ENCODE measurements at regions not wholly inside any gene's neighbourhood (a gene's known extent, or its start where the extent isn't known, plus 50 kb on each side); places are given as distances from the start of the nearest gene placed in this dataset.
A peak's percentile ranks its signal among the peaks of the same experiment; 100 is the strongest.

DNA sequence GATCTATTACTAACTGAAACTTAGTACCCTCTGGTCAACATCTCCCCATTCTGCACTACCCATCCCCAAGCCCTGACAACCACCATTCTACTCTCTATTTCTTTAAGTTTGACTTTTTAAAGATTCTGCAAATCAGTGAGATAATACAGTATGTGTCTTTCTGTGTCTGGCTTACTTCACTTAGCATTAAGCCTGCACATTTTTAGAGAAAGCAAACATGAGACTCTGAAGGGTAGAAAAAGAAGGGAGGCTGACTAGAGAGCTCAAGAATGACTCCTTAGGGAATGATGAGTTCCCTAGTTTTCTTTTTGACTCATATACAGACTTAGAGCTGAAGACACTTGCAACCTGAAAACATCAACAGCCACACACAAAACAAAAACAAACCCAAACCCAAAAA lies 311.3 kb downstream of the SQOR start:
- DNase-seq (ENCODE audit: low spot score), result no peak

DNA sequence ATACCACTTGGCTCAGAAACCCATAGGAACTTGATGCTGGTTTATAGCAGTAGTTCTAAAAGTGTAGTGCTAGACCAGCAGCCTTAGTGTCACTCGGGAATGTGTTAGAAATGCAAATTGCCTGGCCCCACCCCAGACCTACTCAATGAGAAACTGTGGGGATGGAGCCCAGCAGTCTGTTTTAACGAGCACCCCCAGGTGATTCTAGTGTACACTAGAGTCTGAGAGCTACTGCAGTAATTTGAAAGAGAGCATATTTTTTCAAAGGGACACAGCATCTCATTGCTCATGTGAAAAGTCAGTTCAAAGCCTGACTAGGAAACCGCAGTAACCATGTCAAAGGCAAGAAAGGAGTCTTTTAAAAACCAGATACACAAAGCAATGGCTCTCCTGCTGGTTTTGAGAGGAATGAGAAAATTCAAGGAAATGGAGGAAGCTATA lies 313.4 kb downstream of the SQOR start:
- DNase-seq (ENCODE audit: low spot score), result no peak

DNA sequence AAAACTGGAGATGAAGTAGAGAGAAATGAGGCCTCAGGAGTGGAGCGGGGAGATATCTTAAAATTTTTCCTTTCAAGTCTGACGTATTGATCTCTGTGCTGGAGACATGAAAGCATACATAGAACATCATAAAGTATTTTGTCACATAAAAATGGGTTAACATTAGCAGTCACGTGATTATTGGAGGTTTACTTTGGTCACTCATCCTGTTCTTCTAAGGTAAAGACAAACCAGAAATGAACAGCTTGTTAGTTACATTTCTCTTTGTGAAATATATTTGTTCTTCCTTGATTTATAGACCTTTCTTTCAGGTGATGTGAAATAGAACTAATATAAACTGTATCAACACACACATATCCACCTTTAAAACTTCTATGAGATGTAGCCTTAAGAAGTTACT lies 324.1 kb downstream of the SQOR start:
- no peak for DNase-seq (ENCODE audit: low spot score)

DNA sequence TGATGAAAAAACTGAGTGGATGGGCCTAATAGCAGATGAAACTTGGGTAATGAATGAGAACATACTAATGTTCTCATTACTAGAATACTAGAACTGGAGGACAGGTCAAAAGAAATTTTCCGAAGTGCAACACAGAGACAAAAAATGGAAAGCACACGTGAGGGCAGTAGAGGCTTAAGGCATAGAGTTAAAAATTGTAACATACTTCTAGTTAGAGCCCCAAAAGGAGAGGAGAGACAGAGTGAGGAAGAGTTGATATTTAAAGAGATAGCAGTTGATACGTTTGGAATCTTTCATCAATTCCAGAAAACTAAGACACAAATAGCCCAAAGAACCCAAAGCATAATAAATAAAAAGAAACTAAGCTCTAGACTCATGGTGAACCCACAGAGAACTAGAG lies 327.9 kb downstream of the SQOR start:
- no peak for DNase-seq (ENCODE audit: low spot score)

DNA sequence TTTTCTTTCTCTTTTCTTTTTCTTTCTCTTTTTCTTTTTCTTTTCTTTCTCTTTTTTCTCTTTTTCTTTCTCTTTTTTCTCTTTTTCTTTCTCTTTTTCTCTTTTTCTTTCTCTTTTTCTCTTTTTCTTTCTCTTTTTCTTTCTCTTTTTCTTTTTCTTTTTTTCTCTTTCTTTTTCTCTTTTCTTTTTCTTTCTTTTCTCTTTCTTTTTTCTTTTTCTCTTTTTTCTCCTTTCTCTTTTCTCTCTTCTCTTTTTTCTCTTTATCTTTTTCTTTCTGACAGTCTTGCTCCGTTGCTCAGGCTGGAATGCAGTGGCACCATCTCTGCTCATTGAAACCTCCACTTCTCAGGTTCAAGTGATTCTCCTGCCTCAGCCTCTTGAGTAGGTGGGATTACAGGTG lies 335.7 kb downstream of the SQOR start:
- DNase-seq (ENCODE audit: low spot score), result no peak

DNA sequence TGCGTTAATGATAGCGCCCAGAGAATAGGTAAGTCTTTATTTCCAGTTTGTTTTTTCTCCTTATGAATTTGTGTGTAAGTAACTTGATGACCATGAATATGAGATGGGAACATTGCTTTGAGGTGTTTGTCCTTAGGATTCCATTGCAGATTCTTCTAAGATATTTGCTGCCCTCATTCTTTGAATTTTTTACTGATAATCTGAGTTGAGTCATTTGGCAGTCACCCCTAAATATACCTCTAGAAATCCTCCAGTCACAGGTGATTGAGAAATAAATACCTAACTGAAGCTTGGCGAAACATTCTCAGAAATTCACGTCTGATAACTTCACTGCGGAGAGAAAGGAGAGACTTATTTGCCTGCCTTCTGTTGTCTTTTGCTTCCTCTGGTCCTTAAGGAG lies 345.5 kb downstream of the SQOR start:
- DNase-seq (ENCODE audit: low spot score), result no peak

DNA sequence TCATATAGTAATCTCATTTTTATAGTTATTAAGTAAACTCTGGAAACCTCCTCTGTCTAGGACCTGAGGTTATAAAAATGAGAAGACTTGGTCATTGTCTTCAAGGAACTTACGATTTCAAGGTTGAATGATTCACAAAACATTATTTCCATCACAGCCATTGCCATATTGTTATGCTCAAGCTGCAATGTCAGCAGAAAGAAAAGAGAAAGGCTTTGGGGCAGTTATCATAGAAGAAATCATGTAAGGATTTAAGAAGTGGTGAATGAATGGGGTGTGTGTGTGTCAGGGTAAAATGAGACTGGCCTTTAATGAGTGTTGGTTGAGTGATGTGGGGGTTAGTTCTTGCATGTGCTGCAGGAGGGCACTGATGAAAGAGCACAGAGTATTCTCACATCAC lies 346.8 kb downstream of the SQOR start:
- DNase-seq (ENCODE audit: low spot score), result no peak

DNA sequence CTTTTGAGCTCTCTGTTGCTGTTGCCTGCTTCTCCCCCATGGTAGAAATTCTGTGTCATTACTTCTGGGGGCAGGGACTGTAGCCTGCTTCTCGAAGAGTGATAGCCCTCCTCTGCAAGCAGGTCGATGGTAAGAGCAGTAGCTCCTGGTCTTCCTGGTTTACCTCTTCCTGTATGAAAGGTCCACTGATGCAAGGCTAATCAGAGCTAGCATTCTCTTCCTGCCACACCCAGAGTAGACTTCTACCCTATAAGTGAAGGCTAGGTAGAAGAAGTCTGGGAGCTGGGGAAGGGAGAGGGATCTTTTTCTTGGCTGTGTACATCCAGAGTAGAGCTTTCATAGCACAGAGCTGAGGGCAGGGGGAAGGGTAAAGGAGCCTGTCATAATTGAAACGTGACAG lies 357.0 kb downstream of the SQOR start:
- DNase-seq (ENCODE audit: low spot score), result no peak

DNA sequence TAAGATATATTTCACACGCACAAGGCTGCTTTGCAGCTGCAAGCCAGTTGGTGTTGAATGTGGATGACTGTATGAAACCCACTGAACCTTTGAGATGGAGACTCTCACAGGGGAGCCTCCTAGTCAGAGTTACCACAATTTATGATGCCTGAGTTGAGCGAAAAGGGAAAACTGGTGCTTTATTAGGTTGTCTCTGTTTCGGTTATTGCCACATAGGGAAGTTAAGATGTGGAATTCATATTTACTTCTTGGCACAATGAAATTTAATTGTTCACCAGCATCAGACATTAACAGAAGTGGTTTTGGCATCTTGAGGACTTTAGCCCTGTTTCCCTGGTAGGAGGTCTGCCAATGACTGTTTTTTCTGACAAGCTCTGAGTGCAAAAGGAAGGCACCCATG lies 358.2 kb downstream of the SQOR start:
- DNase-seq (ENCODE audit: low spot score), result no peak

DNA sequence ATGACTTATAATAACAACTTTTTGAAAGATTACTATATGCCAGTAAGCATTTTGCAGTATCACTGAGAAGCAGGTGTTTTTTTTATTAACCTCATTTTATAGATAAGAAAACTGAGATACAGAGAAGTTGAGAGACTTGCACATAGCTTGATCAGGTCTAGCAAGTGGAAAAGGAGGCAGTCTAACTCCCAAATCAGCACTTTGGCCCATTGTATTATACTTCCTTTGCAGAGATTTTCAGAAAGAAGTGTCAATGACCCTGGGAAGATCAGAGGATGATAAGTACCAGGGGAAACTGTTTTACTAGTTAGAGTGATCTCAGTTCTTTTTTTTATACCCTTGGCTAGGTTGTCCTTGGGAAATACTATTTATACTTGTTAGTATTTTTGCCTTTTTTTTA lies 358.7 kb downstream of the SQOR start:
- DNase-seq (ENCODE audit: low spot score), result no peak

DNA sequence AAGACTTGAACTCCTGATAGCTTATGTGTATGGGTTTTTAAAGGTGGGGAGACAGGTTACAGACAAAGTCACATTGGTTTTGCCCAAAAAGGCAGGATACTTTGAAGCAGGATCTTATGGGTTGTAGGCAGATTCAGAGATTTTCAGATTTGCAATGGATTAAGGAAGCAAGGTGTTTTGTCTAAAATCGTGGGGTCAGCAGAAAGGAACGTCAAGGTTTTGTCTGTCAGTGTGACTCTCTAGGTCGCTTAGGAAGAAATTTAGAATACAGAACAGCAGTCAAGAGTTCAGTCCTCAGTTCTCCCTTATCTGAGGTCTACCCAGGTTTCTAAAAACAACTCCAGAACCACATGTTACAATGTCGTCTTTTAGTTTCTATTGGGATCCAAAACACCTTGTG lies 361.0 kb downstream of the SQOR start:
- no peak for DNase-seq (ENCODE audit: low spot score)

DNA sequence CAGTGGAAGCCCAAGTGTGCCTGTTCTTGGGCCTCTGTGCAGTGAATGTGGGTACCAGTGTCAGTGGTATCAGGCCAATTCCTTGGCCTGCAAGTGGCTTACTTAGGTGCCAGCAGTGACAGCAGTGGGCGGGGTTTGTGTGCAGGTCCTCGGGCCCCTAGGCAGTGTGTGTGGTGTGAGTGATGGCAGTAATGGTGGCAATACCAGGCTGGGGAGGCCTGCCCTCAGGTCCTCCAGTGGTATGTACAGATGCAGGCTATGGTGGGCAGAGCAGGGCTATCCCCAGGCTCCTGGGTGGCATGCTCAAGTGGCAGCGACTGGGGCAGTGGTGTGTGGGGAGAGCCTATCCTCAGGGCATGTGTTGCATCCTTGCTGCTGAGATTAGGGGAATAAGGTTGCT lies 379.7 kb downstream of the SQOR start:
- no peak for DNase-seq (ENCODE audit: low spot score)

DNA sequence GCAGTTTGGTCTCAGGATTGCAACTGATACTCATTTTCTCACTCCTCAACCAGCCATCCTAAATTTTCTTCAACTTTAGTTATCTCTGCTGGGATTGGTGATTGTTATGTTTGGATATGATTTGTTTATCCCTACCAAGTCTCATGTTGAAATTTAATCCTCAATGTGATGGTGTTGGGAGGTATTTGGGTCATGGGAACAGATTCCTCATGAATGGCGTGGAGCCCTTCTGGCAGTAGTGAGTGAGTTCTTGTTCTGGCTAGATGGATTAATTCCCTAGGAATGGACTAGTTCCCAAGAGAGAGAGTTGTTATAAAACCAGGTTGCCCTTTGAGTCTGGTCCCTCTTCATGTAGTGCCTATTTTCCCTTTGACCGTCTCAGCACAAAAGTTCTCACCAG lies 399.9 kb downstream of the SQOR start:
- DNase-seq (ENCODE audit: low spot score), result no peak

DNA sequence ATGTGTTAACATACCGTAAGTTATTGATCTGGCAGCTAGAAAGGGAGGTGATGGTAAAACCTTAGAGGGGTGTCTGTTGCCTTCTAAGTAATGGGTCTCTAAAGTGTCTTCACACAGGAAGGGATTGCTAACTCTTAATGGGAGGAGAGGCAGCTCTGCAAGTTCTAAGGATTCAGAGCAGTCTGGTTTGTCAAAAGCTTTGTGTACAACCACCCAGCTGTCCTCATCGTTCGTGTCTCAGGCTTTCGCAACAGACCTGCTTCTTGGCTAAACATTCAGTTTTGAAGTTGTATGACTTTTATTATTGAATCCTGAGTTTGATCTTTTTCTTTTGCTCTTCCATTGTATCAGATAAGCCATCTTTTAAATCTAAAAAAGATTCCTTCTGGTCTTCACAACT lies 404.9 kb downstream of the SQOR start:
- no peak for DNase-seq (ENCODE audit: low spot score)

DNA sequence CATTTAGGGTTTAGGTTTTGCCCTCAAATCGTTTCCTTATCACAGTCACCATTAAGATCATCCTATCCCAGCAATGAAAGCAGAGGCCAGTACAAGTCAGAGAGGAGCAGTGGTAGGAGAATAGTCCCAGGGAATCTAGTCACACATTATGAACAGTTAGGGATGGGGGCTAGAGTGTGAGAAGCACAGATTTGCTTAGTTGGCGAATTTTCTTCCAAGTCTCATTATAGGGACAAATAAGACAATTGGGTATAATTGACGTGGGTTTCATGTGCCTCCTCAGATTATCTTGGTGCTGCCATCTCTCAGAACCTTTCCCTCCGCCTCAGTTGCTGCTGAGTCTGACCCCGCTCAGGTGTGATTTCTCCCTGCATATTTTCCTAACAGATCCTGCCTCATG lies 407.1 kb downstream of the SQOR start:
- DNase-seq (ENCODE audit: low spot score), result no peak

DNA sequence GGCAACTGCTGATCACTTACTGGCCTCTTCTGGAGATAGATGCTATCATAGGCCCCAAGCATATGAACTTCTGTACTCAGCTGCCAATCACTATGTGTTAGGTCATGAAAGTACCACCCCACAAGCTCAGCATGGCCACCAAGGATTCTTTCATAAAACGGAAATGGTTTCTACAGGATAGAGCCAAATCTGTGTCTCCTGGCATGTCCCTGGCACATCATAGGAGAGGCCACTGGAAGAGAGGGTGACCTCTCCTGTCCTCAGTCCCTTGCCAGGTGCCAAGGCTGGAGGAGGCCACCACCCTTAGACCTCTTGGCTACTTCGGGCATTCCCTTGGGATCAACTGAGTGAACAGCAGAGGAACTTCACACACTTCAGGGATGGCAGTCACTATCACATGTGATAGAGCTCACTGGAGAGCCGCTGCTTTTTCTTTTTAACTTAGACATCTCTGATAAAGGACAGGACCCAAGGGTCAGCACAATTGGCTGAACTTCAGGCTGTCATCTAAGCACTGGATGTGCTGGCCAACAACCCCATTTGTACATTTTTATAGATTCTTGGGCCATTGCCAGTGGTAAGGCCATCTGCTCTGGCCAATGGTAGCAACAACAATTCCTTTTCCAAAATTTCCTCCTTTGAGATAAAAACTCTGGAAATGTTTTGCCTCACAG lies 425.2 kb downstream of the SQOR start:
- DNase-seq (ENCODE audit: low spot score), result no peak

DNA sequence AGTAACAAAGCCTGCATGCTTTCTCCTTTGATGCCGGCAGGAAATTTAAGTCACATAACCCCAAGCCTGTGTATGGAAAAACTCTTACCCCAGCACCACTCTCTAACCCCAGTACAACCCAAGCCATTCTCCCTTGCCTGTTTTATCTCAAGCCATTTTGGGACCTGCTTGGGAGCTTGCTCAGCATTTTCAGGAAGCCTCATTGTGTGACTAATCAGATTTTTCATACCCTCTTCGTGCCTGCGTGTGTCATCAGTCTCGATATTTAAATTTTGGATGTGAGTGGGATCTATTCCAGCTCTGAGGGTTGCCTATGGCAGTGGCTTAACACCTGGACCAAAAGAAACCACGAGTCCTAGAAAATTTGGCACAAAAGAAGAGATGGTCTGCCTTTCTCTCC lies 426.2 kb downstream of the SQOR start:
- DNase-seq (ENCODE audit: low spot score), result no peak

DNA sequence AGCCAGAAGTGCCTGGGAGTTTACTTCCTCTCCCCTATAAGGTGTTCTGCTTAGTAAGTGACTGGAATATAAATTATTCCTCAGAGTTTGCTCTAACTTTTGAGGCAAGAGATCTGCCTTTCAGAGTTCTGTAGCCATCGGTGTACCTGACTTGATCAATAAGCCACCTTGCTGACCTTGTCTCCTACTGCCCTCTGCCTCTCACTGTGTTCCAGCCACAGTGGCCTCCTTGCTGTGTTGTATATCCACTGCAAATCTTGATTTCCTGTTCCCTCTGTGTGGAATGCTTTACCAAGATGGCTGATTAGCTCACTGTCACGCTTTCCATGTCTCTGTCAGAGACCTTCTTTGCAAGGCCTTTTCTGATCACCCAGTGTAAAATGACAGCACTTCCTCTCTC lies 442.4 kb downstream of the SQOR start:
- DNase-seq (ENCODE audit: low spot score), result no peak

DNA sequence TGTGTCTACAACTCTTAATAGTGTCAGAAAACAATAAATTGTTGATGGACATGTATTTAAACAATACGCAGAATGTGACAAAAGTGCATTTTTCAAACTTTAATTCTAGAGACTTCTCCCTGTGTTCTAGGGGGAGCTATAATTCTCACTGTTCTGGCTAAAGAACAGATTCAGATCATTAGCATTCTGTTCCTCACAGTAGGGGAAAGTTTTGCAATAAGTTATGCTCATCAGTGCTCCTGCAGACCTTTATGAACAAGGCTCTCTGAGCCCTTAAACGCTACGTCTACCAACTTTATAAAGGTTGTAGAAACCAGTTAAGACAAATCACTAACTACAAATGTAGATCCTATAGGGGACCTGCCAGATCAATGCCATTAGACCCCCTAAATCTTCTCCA lies 444.2 kb downstream of the SQOR start:
- no peak for DNase-seq (ENCODE audit: low spot score)

DNA sequence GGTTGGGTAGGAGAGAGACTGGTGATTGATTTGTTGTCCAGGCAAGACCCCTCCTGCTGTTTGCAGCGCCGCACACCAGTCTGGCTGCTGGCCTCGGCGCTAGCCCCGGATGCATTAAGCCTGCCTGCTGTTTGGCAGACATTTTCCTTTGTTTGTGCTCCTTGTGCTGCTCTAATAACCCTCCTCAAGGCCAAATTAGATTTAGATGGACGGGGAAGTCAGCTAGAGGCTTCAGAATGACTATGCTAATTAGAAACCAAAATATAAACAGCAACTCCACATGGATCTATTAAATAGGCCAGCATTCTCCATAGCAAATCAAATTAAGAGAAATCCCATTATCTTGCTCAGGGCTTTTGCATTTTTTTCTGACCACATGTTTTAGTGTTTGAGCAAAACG lies 445.2 kb downstream of the SQOR start:
- DNase-seq (ENCODE audit: low spot score), result no peak

DNA sequence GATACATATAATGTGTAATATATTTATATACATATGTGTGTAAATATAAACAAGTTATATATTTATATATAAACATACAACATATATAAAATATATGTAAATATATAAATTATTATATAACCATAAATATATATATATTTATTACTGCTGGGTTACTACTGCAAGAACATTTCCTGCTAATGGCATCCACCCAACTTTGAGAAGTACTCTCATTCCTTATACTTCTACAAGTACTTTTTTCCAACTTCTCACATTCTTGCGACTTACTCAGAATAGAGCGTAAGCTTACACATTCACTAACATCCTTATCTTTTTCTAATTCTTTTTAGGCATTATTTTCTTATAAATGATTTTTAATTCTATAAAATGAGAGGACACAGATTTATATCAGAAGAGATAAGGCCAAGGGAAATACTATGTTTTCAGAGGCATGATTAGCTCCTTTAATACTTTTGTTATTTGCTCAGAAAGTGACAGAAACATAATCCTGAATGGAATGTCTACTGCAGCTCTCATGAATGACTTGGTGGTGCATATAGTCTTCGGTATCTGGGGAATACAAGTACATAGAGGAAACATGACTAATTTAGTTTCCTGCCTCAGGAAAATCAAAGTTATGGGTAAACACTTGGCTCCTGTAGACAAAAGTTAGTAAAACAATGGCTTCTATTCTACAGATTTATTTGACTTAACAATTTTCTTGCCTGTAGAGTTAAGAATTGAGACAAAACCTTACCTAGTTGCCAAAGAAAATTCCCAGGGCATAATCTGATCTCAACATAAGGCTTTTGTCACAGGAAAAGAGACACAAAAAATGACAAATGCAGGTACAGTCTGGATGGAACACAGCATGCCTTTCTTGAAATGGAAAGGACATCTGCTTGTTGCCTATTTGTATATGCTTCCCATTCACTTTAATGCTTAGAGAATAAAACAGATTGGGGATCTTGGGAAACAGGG lies 453.9 kb downstream of the SQOR start:
- DNase-seq (ENCODE audit: low spot score), result no peak

DNA sequence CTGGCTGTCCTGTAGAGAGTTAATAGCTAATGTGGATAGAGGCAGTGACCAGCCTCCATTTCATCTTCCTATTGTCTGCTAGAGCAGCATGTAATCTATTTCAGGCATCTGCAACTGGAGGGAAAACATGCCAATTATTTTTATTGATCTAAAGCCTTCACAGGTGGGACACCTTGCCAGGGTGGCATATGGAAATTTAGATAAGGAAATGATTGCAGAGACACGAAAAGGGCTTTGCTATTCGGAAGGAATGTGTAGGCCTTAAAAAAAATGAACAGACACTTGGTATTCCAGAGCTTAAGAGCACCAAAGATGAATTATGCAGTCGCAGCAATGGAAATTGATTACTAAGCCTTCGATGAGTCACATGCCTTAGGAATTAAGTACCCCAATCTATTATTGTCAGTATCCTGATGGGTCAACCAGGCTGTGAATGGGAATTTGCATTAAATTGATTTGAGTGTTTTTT lies 454.7 kb downstream of the SQOR start:
- no peak for DNase-seq (ENCODE audit: low spot score)

DNA sequence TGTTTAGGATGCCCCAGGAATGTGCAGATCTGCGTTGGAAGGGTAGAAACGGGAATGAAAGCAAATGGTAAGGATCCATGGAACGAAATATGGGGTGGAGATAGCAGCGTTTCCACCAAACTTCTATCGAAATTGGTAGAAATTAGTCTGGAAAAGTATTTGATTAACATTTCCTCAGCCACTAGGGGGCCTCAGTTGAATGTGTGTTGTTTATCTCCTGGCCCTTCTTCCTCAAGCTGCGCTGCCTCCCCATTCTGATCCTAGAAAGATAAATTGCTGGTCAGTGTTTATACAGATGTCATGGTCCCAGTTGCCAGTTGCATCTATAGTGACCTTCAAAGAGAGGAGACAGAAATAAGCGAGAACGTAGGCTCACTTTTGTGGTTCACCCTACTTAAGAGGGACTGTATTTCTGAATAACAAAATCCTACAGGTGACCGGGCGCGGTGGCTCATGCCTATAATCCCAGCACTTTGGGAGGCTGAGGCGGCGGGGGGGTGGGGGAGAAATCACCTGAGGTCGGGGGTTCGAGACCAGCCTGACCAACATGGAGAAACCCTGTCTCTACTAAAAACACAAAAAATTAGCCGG lies 457.1 kb downstream of the SQOR start:
- DNase-seq (ENCODE audit: low spot score), result peak; percentile 11
